ENCODE measurements at regions not wholly inside any gene's neighbourhood (a gene's known extent, or its start where the extent isn't known, plus 50 kb on each side); places are given as distances from the start of the nearest gene placed in this dataset.
A peak's percentile ranks its signal among the peaks of the same experiment; 100 is the strongest.
"Not testable (repeated sequence)": the region's sequence is repeated elsewhere in the genome, so short reads cannot be mapped to it uniquely, and the experiment has no call there.

GRCh38 chr7:108818742-108819141 is 249.1 kb downstream of the DNAJB9 start:
- no peak for DNase-seq

- DNase-seq = no peak
Measured at GRCh38 chr7:108824840-108825580, 255.3 kb downstream of the DNAJB9 start.

GRCh38 chr7:108825581-108825909 is 255.9 kb downstream of the DNAJB9 start:
- DNase-seq = no peak

- no peak for DNase-seq
Measured at GRCh38 chr7:108836256-108836655, 266.6 kb downstream of the DNAJB9 start.

GRCh38 chr7:108838198-108838597 is 268.5 kb downstream of the DNAJB9 start:
- no peak for DNase-seq

- DNase-seq = no peak
Measured at GRCh38 chr7:108839076-108839475, 269.4 kb downstream of the DNAJB9 start.

- DNase-seq = no peak
Measured at GRCh38 chr7:108845951-108846350, 276.3 kb downstream of the DNAJB9 start.

GRCh38 chr7:108846471-108846870 is 276.8 kb downstream of the DNAJB9 start:
- no peak for DNase-seq

GRCh38 chr7:108848486-108848885 is 278.8 kb downstream of the DNAJB9 start:
- DNase-seq = no peak

GRCh38 chr7:108860615-108861014 is 290.9 kb downstream of the DNAJB9 start:
- DNase-seq = no peak

- no peak for DNase-seq
Measured at GRCh38 chr7:108861071-108861470, 291.4 kb downstream of the DNAJB9 start.

GRCh38 chr7:108863227-108863848 is 293.7 kb downstream of the DNAJB9 start:
- DNase-seq = no peak

- DNase-seq = no peak
Measured at GRCh38 chr7:108869070-108869469, 299.4 kb downstream of the DNAJB9 start.

GRCh38 chr7:108875139-108875538 is 305.5 kb downstream of the DNAJB9 start:
- DNase-seq = no peak

GRCh38 chr7:108890862-108891261 is 321.2 kb downstream of the DNAJB9 start:
- no peak for DNase-seq

GRCh38 chr7:108908456-108908855 is 338.8 kb downstream of the DNAJB9 start:
- no peak for DNase-seq

- DNase-seq = no peak
Measured at GRCh38 chr7:108911016-108911415, 341.3 kb downstream of the DNAJB9 start.

GRCh38 chr7:108920490-108920889 is 350.8 kb downstream of the DNAJB9 start:
- no peak for DNase-seq

- DNase-seq = not testable (repeated sequence)
Measured at GRCh38 chr7:108943048-108943447, 373.4 kb downstream of the DNAJB9 start.

GRCh38 chr7:108947526-108947925 is 377.9 kb downstream of the DNAJB9 start:
- no peak for DNase-seq

- no peak for DNase-seq
Measured at GRCh38 chr7:108972004-108972403, 402.3 kb downstream of the DNAJB9 start.

GRCh38 chr7:108973075-108973474 is 403.4 kb downstream of the DNAJB9 start:
- DNase-seq = peak; percentile 20

GRCh38 chr7:108974641-108975040 is 405.0 kb downstream of the DNAJB9 start:
- no peak for DNase-seq

- DNase-seq = no peak
Measured at GRCh38 chr7:108985037-108985436, 415.4 kb downstream of the DNAJB9 start.

GRCh38 chr7:108989319-108989718 is 419.6 kb downstream of the DNAJB9 start:
- no peak for DNase-seq
